HG03095 (cell line): ENCODE measurements at regions not wholly inside any gene's neighbourhood (a gene's known extent, or its start where the extent isn't known, plus 50 kb on each side); places are given as distances from the start of the nearest gene placed in this dataset.

Experiments used
- ATAC-seq: cut with Tn5 transposase; IDR thresholded peaks from one replicate; pipeline ENCODE4 v1.9.1; 2021; ENCODE audit warnings: moderate library complexity; ENCODE audit not compliant: unreplicated experiment

DNA sequence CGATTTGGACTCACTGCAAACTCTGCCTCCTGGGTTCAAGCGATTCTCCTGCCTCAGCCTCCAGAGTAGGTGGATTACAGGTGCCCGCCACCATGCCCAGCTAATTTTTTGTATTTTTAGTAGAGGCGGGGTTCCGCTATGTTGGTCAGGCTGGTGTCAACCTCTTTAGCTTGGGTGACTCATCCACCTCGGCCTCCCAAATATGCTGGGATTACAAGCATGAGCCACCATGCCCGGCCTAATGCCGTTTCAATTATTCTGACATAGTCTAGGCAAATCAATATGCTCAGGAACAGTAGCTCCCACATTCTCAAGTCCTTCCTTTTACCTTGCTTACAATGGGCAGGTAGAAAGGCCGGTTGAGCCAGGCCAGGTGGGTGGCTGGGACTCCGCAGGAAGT is 82.0 kb upstream of the EEA1 start:
- no peak for ATAC-seq

DNA sequence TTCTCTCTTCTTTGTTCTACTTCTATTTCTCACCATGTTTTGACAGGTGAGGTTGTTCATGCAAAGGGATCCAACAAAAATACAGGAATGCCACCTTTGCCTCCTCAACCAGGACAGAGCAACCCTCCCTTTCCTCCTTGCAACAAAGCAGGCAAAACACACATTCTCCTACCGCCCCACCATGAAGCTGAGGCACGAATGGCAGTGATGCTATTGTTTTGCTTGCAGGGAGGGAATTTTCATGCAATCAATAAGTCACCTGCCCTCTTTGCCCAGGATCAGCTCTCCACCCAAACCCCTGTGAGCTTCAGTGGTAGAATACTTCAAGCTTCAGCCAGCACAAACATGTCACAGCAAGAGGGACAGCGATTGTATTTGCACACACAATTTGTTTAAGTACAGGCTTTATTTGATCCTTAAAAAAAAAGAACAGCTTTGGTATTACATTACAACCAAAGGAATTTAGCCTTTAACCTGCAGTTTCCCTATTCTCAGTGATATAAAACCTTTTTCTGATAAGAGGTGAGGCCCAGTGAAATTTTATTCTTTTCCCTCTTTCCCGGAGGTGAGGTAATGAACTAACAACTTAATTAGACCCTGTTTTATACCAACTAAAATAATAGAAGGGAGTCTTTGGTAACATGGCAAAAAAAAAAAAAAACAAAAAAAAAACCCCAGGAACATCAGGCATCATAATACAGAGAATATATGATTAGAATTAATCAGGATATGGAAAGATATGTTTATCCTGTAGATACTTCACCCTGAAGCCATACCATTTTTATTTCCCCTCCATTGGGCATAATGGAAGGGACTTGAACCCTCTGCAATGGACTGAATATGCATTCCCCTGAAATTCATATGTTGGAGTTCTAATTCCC is 87.0 kb upstream of the EEA1 start:
- no peak for ATAC-seq

DNA sequence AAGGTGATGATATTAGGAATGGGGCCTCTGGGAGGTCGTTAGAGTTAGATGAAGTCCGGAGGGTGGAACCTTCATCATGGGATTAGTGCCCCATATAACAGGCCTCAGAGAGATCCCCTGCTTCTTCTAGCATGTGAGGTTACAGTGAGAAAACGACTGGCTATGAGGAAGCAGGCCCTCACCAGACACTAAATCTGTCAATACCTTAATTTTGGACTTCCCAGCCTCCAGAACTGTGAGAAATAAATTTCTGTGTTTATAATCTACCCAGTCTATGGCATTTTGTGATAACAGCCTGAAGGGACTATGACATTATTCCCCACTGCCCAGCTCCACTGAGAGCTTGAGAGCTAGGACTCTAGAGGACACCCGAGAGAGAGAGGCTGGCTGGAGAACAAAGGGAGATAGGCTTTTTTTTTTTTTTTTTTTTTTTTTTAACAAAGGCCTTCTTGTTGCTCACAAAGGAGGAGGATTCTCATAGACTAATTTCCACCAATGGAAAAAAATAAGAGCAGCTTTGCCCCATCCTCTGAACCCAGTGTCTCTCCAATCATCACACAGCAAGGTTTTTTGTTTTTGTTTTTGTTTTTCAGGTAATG is 87.8 kb upstream of the EEA1 start:
- no peak for ATAC-seq

DNA sequence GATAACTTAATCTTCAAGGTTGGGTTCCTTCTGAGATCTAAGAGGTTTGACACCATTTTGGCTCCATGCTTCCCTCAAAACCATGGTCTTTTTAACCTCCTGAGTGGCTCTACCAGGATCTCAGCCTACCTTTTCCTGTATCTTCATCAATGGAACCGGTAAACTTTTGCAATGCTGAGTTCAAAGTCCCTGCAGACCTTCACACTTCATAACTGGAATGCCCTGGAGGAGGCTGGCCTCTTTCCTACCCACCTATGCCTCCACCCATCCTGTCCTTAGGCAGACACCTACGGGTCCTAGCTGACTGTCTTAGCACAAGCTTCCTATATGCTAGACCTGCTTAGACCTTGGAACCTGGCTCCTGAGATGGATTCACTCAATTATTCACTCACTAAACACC is 89.5 kb upstream of the EEA1 start:
- ATAC-seq = no peak

DNA sequence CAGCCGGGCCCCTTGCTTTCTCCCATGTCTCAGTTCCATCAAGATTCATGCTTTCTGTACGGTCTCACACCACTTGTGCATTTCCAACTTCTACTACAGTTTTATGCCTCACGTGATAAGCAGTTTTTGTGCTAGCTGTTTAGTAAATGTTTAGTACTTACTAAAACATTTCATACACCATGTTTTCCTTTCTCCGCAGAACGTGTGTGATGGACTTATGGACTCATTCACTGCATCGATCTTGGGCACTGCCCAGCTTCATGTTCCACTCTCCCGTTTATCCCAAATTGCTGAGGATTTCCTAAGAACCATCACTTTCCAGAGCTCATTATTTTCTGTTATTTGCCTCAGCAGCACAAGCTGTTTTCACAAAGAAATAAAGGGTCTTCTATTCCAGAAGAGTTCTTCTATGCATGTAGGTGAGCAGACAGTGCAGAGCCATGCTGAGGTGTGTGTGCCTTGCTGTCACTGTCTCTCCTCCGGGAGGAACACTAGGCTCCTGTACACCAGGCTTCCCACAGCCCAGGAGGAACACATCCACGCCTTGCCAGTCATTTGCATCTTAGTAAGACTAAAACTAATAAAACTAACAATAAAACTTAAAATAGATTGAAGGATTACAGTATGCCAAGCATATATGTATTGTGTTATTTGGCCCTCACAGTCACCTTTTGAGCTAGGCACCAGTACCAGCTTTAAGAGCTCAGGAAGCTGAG is 90.3 kb upstream of the EEA1 start:
- no peak for ATAC-seq

DNA sequence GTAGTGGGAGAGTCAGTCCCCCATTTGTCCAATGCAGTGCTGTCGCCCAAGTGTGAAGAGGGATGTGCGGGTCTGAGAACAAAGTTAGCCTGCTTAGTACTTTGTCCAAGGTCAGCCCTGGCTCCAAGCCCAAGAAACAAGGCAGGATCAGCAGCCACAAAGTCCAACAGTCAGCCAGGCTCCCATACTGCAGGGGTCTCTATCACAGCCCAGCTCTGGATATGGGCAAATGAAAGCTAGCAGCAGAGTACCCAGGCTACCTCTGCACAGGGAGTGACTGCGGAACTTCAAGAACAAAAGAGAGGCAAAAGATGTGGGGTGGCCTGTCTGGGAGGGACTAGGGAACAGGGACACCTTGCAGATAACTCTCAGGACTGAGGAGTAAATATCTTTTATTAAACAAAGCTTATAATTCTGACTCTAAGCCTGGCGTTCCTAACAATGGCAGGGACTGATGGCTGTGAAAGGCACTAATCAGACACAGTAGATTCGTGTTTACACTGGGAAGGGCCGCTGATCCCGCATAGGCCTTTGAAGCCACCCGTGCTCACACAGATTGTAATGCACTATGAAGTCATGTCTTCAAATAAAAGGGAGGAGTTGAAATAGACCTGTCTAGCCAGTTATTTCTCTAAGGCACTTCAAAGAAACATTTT is 91.0 kb upstream of the EEA1 start:
- no peak for ATAC-seq

DNA sequence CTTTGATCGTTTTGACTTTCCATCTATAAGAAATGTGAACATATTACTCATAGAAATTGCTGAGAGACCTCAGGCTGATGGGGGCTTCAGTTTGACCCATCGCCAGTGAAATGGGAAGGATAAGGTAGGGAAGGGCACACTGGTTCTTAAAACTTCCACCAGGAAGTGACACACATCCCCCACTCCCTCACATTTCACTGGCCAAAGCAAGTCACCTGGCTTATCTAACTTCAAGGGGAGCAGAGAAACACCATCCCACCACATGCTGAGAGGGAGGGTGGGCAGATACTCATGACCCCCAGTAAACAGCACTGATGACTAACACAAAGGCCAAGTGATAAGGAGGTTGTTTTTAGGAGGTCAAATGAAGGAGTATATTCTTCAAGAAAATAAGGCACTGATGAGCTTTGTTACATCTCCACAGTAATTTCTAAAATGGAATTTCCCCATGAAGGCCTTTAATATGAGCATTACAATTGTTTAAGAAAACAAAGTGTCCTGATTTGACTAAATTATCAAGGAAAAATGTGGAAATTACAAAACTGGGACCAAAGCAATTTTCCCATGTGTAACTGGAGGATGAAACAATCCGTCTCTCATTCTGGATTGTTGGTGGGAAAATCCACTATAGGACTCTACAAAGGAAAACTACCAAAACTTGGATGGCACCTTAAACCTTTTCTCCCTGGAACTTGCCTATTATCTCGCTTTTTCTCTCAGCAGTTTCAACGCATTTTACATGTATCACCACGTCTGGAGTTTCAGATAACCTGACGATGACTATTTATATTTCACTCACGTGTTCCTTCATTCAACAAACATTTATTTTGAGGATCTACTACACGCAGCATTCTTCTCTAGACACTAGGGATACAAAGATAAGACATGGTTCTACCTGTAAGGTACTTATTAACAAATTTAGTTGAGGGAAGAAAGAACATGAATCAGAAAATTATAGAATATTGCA is 91.8 kb upstream of the EEA1 start:
- no peak for ATAC-seq

DNA sequence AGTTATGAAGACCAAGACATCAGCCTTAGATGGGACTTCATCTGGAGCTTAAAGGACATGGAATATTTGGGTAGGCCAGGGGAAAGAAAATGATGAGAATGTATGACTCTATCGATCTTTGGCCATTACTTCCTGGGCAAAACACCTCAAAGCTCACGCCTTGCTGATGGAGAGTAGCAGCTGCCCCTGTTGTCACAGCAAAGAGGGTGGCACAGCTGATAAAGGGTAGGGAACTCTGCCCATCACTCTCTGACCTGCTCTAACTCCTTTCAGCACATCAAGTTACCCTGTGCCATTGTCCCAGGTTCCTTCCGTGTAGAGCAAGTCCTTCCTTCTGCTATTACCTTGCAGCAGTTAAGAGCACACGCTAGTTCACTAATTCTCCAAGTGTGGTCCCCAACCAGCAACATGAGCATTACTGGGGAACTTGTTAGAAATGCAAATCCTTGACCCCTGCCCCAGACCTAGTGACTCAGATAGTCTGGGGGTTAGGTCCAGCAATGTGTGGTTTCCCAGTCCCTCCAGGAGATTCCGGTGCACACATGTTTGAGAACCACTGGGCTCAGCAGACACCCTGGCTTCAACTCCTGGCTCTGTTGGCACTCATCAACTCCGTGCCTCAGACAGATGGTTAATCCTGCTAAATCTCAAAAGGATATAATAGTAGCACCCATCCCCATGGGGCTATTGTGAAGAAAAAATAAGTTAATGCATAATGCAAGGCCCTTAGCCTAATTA is 93.7 kb upstream of the EEA1 start:
- ATAC-seq = no peak

DNA sequence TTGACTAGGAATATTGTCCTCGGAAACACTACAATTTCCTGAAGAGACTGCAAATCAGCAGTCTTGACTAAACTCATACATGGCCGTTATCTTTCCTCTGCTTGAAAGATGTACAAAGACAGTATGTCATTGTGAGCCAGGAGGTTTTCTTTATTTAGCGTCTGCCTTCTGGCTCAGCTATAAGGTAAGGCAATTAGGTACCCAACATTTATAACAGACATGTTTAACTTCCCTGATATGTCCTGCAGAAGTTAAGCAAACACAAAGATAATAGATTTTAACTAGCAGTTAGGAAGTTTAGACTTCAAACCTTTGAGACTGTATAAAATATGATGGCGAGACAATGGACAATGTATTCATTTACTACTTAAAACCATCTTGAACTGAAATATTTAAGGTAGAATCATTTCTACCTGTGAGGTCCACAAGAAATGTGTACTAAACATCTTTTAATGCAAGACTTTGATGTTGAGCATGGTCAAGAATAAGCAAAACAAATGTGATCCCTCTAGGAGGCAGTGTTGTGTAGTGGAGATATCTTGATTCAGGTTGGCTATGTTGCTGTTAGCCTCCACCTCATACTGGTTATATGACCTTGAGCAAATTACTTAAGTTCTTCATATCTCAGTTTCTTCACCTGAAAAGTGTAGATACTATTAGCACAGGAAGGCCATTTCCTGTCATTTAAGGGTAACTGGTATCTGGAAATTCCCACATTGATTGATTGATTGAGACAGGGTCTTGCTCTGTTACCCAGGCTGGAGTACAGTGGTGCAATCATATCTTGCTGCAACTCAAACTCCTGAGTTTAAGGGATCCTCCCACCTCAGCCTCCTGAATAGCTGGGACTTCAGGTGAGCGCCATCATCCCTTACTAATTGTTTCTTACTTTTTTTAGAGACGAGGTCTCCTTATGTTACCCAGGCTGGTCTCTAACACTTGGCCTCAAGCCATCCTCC is 96.3 kb upstream of the EEA1 start:
- ATAC-seq = peak; percentile 76

DNA sequence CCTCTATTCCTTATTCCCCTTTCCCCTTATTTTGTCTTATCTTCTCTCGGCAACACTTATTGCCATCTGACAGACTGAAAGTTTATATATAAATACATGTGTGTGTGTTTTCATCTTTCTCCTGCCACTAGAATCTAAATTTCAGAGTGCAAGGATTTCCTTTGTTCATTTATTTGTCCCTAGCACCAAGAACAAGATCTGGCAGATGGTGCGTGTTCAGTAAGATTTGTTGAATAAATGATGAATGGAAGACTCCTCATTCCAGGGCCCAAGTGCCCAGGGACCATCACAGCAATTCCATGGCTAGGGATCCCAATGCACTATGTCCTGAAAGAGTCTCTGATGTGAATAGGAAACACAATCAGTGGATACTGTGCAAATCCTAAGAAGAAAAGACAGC is 97.9 kb upstream of the EEA1 start:
- ATAC-seq = no peak

DNA sequence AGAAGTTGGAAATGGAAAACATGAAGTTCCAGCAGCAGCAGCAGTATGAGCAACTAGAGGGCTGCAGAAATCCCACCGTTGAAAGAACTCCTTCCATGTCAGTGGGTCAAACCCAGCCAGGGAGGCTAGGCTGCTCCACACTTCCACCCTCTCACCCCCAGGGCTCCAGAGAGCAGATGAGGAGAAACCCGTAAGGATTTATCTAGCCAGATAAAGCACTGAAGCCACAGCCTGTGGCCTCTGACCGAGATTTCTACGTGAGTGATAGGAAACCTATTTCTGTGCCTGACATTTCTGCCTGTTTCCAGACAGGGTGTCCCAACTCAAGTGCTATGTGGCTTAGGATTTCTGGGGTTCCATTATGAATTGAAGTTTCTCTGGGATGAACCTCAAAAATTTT is 100.0 kb upstream of the EEA1 start:
- ATAC-seq = no peak

DNA sequence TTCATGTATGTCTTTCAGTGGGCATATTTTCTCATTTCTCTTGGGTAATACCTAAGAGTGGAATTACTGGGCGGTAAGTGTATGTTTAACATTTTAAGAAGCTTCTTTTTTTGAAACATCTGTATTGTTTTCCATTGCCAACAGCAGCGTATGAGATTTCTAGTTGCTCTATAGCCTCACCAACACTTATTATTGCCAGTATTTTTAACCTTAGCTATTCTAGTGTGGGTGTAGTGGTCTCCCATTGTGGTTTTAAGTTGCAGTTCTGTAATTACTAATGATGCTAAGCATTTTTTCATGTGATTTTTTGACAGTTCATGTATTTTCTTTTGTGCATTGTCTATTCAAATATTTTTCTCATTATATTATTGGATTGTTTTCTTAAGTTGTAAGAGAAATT is 101.9 kb upstream of the EEA1 start:
- no peak for ATAC-seq

DNA sequence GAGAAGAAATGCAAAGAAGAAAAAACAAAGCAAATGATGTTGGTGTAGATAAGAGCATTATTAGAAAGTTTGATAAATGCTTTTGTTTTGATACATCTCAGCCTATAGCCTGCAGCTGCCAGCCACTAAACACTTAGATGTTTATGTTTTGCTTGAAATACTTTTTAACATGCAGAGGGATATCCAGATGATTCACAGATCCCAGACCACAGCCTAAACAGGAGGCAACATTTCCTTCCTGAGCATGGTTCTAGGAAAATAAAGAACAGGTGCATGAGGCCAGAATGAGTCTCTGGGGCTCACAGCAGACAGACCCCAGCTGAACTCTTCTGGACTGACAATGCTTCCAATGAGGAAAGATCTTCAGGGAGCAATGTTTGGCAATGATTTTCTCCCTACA is 103.7 kb upstream of the EEA1 start:
- ATAC-seq = no peak

DNA sequence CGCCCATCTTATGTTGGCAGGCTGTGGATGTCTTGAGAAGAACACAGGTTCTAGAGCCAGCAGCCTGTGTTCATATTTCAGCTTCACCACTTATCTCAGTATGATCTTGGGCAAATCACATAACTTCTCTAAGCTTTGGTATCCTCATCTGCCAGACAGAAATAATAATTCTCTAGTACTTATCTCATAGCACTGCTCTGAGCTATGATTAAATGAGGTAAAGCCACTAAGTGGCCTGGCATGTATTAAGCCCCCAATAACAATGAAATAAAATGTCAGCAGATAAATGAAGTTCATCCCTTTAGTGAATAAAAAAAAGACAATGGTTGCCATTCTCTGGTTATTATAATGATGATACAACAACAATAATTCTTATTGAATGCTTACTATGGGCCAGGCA is 104.9 kb upstream of the EEA1 start:
- no peak for ATAC-seq

DNA sequence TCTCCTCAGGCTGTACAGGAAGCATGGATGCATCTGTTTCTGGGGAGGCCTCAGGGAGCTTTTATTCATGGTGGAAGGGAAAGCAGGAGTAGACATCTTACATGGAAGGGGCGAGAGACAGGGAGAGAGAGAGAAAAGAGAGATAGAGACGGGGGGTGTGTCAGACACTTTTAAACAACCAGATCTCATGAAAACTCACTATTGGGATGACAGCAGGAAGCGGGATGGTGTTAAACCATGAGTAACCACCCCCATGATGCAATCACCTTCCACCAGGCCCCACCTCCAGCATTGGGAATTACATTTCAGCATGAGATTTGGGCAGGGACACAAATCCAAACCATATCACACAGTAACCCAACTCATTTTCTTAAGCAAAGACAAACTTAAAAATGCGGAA is 110.0 kb upstream of the EEA1 start:
- no peak for ATAC-seq

DNA sequence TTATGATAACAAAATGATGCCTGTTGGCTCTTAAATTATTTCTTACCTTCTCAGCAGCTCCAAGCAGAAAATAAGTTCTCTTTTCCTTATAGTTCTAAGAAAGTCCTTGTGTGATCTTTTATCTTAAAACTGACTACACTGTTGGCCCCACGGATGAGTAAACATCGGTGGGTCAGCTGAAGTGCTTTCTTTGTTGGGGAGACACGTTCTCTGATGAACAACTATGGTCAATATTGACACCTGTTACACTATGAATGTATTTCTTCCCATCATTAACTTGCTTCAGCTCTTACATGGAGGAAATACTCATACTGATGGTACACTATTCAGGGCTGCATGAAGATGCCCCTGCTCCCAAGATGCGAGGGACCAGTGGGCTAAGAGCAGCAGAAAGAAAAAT is 110.8 kb upstream of the EEA1 start:
- no peak for ATAC-seq

DNA sequence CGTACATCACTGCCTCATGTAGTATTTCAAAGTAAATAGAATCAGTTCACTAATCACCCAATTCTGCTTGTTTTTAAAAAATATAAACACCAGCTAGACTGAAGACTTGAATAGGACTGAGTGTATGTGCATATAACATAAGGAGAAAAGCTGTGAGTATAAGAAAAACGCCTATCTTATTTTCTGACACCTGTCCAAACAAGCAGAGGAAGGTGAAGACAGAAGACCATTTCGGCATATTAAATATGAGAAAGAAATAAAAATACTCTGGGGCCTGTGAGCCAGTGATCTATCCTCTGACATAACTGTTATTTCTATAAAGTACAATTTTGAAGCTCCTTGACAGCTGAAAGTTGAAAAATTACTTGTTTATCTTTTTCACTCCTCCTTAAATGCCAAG is 111.3 kb upstream of the EEA1 start:
- ATAC-seq = no peak

DNA sequence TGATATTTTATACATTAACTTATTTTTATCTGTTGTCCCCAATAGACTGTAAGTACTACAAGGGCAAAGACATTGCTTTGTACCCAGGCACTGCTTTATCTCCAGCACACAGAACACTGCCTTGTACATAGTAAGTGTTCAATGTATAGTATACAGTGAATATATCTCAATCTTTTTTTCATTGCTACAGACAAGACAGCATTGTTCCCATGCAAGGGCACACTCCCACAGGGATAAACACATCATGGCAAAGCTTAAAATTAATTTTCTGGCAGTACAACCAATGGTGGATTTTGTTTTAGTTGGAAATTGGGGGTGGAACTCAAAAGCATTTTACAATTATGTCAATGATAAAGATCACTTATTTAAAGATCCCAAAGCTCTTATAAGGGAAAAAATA is 112.3 kb upstream of the EEA1 start:
- no peak for ATAC-seq

DNA sequence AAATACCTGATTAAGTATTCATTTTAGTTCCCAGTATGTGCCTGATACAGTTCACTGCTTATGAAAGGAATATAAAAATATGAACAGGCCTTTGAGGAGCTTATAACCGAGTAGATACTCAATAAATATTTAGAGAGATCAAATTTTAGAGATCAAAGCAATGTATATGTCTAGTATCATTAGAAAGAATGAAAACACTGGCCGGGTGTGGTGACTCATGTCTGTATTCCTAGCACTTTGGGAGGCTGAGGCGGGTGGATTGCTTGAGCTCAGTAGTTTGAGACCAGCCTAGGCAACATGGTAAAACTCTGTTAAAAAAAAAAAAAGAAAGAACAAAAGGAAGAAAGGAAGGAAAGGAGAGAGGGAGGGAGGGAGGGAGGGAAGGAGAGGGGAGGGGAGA is 113.2 kb upstream of the EEA1 start:
- no peak for ATAC-seq
